Putamen (tissue), 1 donor: ENCODE measurements at regions not wholly inside any gene's neighbourhood (a gene's known extent, or its start where the extent isn't known, plus 50 kb on each side); places are given as distances from the start of the nearest gene placed in this dataset.

Experiments used
- DNase-seq: peaks from one replicate; pipeline ENCODE4 v3.0.0-alpha.2; 2016; ENCODE audit warnings: low spot score

GRCh38 chr6:144834426-144835038, 549.4 kb downstream of the UTRN start:
- no peak for DNase-seq

GRCh38 chr6:144835322-144835973, 550.3 kb downstream of the UTRN start:
- no peak for DNase-seq

- DNase-seq, result no peak
Measured at GRCh38 chr6:144840619-144841018, 555.5 kb downstream of the UTRN start.

DNA sequence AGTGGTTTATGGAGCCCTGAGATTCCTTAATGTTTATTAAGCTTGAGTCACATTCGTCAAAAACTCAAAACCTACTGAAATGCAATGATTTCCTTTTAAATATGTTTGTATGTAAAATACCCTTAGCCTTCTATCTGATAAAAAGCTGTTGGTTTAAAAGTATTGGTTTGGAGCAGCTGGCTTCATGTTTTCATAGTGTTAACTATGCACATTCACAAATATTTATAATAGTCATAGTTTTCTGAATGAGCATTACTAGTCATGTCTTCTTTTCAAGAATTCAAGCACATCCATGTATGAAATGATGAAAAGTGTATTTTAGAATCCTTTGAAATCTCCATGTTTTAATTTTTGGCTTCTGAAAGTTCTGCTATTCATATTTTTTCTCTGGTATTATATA, 558.6 kb downstream of the UTRN start:
- DNase-seq, result no peak

DNA sequence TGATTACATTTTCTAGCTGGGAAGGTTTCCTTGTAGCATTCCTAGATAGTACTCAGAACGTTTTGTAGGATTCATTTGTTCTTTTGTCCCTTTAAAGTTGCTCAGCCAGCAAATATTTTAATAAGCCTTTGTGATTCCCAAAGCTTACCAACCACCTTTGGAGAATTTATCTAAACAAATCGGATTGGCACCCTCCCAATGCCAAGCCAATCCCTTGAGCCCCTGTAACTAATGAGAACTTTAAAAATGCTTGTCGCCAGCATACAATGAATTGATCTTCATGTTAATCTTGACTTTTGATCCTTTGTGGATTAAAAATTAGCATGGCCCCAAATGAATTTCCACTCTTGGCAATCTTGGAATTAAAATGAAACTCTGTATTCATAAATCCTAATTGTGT, 559.5 kb downstream of the UTRN start:
- DNase-seq, result no peak

- DNase-seq, result no peak
Measured at GRCh38 chr6:144845186-144845585, 560.1 kb downstream of the UTRN start.

DNA sequence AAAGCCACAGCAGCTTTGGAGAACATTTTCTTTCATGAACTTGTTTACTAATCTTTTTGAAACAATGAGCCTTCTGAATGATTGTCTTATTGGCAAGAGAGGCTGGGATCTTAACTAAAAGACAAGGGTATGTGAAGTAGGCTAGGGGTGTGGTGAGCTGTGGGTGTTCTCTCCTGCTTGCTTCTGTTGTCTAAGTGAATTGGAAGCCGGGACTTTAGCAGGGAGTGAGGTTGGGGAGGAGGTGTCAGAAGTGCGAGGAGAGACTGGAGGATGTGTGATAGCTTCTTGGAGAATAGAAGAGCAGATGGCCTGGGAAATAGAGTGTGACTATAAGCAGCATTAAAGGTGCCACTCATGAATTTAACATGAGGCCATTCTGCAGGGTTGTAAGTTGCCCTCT, 562.8 kb downstream of the UTRN start:
- no peak for DNase-seq

- DNase-seq, result no peak
Measured at GRCh38 chr6:144849920-144850319, 564.8 kb downstream of the UTRN start.

DNA sequence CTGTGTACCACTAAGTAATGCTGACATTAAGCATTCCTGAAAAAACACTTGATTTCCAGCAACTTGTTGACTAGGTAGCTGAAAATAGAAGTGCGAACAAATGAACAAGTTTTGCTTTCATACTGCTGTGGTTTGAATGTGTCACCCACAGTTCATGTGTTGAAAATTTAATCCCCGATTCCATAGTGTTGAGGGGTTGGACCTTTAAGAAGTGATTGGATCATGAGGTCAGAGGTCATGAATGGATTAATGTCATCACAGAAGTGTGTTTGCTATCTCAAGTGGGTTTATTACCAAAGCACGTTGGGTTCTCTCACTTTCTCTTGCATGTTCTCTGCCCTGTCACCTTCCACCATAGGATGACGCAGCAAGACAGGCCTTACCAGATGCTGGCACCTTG, 568.5 kb downstream of the UTRN start:
- DNase-seq, result no peak

GRCh38 chr6:144854654-144855053, 569.5 kb downstream of the UTRN start:
- no peak for DNase-seq

- no peak for DNase-seq
Measured at GRCh38 chr6:144855375-144855774, 570.2 kb downstream of the UTRN start.

DNA sequence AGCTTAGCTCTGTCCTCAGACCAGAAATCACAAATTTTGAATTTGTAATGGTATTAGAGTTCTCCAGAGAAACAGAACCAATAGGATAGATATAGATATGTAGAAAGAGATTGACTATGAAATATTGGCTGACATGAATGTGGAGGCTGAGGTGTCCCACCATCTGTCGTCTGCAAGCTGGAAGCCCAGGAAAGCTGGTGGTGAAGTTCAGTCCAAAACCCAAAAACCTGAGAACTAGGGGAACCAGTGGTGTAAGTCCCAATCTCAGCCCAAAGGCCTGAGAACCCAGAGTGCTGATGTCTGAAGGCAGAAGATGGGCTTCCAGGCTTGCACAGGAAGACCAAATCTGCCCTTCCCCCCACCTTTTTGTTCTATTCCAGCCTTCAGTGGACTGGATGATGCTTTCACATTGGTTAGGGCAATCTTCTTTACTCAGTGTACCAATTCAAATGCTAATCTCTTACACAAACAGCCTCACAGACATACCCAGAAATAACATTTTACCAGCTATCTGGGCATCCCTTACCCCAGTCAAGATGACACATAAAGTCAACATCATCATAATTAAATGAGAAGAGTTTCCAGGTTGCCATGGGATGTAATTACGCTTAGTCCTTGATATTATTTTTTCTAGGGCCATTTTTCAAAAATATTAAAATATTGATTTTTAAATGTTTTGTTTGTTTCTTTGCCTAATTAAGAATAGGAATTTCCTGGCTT, 570.8 kb downstream of the UTRN start:
- DNase-seq, result no peak

GRCh38 chr6:144856622-144857021, 571.5 kb downstream of the UTRN start:
- DNase-seq, result no peak

- DNase-seq, result no peak
Measured at GRCh38 chr6:144857086-144857485, 572.0 kb downstream of the UTRN start.

DNA sequence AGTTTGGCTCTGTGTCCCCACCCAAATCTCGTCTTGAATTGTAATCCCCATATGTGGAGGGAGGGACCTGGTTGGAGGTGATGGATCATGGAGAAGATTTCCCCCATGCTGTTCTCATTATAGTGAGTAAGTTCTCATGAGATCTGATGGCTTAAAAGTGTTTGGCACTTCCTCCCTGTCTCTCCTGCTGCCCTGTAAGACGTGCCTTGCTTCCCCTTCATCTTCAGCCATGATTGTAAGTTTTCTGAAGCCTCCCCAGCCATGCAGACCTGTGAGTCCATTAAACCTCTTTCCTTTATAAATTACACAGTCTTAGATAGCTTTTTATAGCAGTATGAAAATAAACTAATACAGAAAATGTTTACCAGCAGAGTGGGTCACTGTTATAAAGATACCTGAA, 577.6 kb downstream of the UTRN start:
- DNase-seq, result no peak

GRCh38 chr6:144867761-144868160, 582.6 kb downstream of the UTRN start:
- no peak for DNase-seq

GRCh38 chr6:144870782-144871181, 585.6 kb downstream of the UTRN start:
- no peak for DNase-seq

DNA sequence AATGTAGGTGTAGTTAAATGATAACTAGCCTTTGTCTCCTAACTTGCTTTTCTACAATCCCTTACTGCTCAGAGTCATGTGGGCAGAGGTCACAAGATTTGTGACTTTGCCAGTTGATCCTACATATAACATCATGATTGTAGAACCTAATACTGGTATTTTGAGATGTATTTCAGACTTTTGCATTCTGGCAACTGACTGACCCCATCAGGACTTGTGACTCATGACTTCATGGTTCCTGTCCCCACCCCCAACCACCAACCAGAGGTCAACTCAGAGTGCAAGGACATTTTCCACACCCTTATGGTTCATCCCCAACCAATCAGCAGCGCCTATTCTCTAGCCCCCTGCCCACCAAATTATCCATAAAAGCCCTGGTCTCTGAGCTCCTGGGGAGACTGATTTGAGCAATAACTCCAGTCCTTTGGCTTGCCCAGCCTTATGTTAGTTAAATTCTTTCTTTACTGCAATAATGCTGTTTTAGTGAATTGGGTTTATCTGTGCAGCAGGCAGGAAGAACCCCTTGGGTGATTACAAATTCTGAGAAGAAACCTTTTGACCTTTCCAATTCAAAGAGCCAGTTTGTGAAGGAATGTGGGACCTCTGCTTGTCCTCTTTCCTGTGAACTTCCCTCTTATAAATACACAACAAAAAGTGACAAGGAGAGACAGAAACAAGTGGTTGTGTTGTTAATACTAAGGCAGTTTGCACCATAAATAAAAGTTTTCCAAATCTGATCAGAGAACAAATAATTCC, 588.7 kb downstream of the UTRN start:
- no peak for DNase-seq

DNA sequence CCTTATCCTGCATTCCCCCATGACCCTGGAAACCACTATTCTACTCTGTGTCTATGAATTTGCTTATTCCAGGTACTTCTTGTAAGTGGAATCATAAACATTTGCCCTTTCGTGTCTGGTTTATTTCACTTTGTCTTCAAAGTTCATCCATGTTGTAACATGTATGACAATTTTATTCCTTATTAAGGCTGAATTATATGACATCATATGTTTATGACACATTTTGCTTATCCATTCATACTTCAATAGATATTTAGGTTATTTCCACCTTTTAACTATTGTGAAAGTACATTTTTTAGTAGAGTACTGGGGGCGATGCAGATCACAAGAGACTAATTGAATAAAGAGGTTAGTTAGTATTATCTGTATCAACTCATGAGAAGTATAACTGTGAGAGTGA, 591.6 kb downstream of the UTRN start:
- DNase-seq, result no peak

GRCh38 chr6:144877118-144877517, 592.0 kb downstream of the UTRN start:
- DNase-seq, result no peak

DNA sequence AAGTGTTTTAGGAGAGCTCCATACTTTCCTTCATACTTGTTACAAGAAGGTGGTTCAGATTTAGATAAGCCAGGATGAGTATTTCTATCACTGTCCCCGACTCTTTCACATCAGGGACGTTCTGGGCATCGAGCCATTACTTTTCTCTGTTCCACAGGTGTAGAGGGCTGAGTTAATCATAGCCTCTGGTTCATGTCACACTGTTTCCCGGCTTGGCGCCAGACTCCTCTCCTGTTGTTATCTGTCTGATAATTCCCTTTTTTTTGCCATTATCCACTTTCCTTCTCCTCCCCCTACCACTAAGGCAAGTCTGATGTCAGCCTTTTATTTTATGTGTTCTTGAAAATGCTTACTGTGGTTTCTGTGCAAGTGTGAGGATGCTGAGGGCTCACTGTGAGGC, 593.4 kb downstream of the UTRN start:
- no peak for DNase-seq

- DNase-seq, result no peak
Measured at GRCh38 chr6:144879436-144879835, 594.3 kb downstream of the UTRN start.

DNA sequence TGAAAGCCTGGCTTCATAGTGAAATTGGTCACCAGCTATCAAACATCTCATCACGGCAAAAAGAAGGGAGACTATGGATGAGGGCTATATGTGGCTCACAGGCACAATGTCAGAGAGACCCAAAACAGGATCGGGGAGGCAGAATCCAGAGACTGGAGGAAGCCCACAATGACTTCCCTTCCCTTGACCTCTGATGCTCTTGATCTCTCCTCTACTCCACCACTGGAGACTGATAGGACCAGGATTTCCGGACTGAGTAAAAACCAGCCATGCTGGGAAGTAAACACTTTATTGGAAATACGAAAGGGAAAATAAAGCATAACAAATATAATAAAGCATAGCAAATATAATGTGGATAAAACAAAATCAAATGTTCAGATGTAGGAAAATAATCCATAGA, 597.3 kb downstream of the UTRN start:
- no peak for DNase-seq
